Central memory CD8-positive, alpha-beta T cell (primary cell): ENCODE measurements at regions not wholly inside any gene's neighbourhood (a gene's known extent, or its start where the extent isn't known, plus 50 kb on each side); places are given as distances from the start of the nearest gene placed in this dataset.
"Not testable (repeated sequence)": the region's sequence is repeated elsewhere in the genome, so short reads cannot be mapped to it uniquely, and the experiment has no call there.

Experiments
- ATAC-seq: fragments of 150-1000 bp; cut with Tn5 transposase; replicated peaks from 2 replicates; pipeline ENCODE4 v1.10.0; 2022; ENCODE audit warnings: mild to moderate bottlenecking, moderate FRiP score, moderate number of reproducible peaks; ENCODE audit not compliant: poor library complexity, severe bottlenecking; ENCODE audit errors: extremely low read depth
- DNase-seq, 2 donors: peaks; one replicate each; pipeline ENCODE4 v3.0.0; 2021; ENCODE audit warnings: low spot score in 2 of 2
- H3K27ac Mint-ChIP-seq: one replicate; pipeline ENCODE4 v1.8.0; 2022; ENCODE audit warnings: low read depth, mild to moderate bottlenecking, moderate library complexity, mixed read lengths
- H3K27me3 Mint-ChIP-seq: one replicate; pipeline ENCODE4 v1.8.0; 2022; ENCODE audit warnings: mixed read lengths
- H3K36me3 Mint-ChIP-seq: one replicate; pipeline ENCODE4 v1.8.0; 2022; ENCODE audit warnings: mild to moderate bottlenecking, moderate library complexity, mixed read lengths; ENCODE audit not compliant: insufficient read depth
- H3K4me1 Mint-ChIP-seq: one replicate; pipeline ENCODE4 v1.8.0; 2022; ENCODE audit warnings: mixed read lengths
- H3K4me3 Mint-ChIP-seq: one replicate; pipeline ENCODE4 v1.8.0; 2022; ENCODE audit warnings: mild to moderate bottlenecking, moderate library complexity, mixed read lengths
- H3K9me3 Mint-ChIP-seq: one replicate; pipeline ENCODE4 v1.8.0; 2022; ENCODE audit warnings: mixed read lengths

DNA sequence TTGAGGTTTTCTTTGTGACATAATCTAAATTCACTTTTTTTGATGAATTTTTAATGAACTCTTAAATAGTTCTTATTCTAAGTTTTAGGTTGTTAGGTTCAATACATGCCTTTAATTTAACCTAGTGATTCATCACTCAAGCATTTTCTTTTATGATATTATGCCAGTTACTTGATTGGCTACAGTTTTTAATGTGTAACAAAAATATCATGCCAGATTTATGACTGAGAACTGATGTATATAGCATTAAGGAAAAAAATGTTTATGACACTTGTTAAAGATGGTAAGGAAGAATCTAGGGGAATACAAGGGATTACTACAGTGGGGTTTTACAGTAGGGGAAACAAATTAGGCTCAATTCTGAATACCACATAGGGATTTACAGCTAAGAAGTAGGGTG lies 103.1 kb downstream of the VGLL3 start:
- Mint-ChIP-seq H3K4me1 (no peaks in the 10 kb centered on the region), H3K36me3 (no peaks in the 10 kb centered on the region), H3K27me3 (no peaks in the 10 kb centered on the region), H3K4me3 (no peak overlapping the region), H3K9me3 (peaks cover 14% of the 10 kb centered on the region), H3K27ac (no peak overlapping the region)
- no peak for ATAC-seq
- no peak for DNase-seq

DNA sequence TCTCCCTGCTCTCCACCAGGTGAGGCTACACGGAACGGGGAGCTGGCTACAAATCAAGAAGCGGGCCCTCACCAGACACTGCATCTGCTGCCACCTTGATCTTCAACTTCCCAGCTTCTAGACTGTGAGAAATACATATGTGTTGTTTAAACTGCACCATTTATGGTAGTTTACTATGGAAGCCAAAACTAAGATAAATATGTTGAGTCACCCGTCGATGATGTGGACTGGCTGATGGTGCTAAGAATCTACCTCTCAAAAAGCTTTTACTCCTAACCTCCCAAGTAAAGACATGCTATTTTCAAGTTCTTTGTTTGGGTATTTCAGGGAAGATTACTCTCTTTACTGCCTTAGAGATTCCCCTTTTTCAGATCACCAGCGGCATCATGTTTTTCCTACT lies 110.9 kb downstream of the VGLL3 start:
- no peaks in the 10 kb centered on the region for H3K36me3 Mint-ChIP-seq
- H3K4me3 Mint-ChIP-seq, result no peak overlapping the region
- H3K27me3 Mint-ChIP-seq, result no peaks in the 10 kb centered on the region
- no peaks in the 10 kb centered on the region for H3K4me1 Mint-ChIP-seq
- ATAC-seq (no peak), DNase-seq (no peak)
- H3K27ac Mint-ChIP-seq, result no peak overlapping the region
- H3K9me3 Mint-ChIP-seq, result peaks cover 18% of the 10 kb centered on the region

- not testable (repeated sequence) for H3K36me3 Mint-ChIP-seq, H3K4me1 Mint-ChIP-seq, H3K27me3 Mint-ChIP-seq, DNase-seq, H3K4me3 Mint-ChIP-seq, H3K27ac Mint-ChIP-seq, ATAC-seq
- peaks cover 25% of the 10 kb centered on the region for H3K9me3 Mint-ChIP-seq
These were observed 114.3 kb downstream of the VGLL3 start for GRCh38 chr3:86876504-86877181.

DNA sequence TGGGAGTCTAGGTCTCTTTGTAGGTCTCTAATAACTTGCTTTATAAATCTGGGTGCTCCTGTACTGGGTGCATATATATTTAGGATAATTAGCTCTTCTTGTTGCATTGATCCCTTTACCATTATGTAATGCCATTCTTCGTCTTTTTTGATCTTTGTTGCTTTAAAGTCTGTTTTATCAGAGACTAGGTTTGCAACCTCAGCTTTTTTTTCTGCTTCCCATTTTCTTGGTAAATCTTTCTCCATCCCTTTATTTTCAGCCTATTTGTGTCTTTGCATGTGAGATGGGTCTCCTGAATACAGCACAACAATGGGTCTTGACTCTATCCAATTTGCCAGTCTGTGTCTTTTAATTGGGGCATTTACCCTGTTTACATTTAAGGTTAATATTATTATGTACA lies 116.2 kb downstream of the VGLL3 start:
- H3K4me1 Mint-ChIP-seq, H3K27ac Mint-ChIP-seq, H3K36me3 Mint-ChIP-seq, H3K4me3 Mint-ChIP-seq, ATAC-seq, DNase-seq, H3K27me3 Mint-ChIP-seq: not testable (repeated sequence)
- peaks cover 30% of the 10 kb centered on the region for H3K9me3 Mint-ChIP-seq

- DNase-seq (no peak), ATAC-seq (no peak)
These were observed 121.4 kb downstream of the VGLL3 start for GRCh38 chr3:86869566-86869965.

GRCh38 chr3:86867982-86868381 lies 123.0 kb downstream of the VGLL3 start:
- H3K4me1 Mint-ChIP-seq, result no peaks in the 10 kb centered on the region
- no peak overlapping the region for H3K4me3 Mint-ChIP-seq
- ATAC-seq (no peak), DNase-seq (no peak)
- H3K36me3 Mint-ChIP-seq, result no peaks in the 10 kb centered on the region
- H3K27me3 Mint-ChIP-seq, result no peaks in the 10 kb centered on the region
- peaks cover 11% of the 10 kb centered on the region for H3K9me3 Mint-ChIP-seq
- H3K27ac Mint-ChIP-seq, result peak overlapping the region; percentile 41

More at GRCh38 chr3:86869566-86869965, 121.4 kb downstream of the VGLL3 start:
- Mint-ChIP-seq H3K27ac (no peak overlapping the region), H3K27me3 (no peaks in the 10 kb centered on the region), H3K4me1 (no peaks in the 10 kb centered on the region), H3K36me3 (no peaks in the 10 kb centered on the region), H3K9me3 (peaks cover 22% of the 10 kb centered on the region), H3K4me3 (no peak overlapping the region)

GRCh38 chr3:86865506-86865905 lies 125.4 kb downstream of the VGLL3 start:
- DNase-seq, result no peak
- H3K27me3 Mint-ChIP-seq, result no peaks in the 10 kb centered on the region
- H3K9me3 Mint-ChIP-seq, result peaks cover 12% of the 10 kb centered on the region
- no peak overlapping the region for H3K4me3 Mint-ChIP-seq
- H3K4me1 Mint-ChIP-seq, result no peaks in the 10 kb centered on the region
- H3K36me3 Mint-ChIP-seq, result peaks cover 2% of the 10 kb centered on the region
- ATAC-seq, result no peak
- no peak overlapping the region for H3K27ac Mint-ChIP-seq

DNA sequence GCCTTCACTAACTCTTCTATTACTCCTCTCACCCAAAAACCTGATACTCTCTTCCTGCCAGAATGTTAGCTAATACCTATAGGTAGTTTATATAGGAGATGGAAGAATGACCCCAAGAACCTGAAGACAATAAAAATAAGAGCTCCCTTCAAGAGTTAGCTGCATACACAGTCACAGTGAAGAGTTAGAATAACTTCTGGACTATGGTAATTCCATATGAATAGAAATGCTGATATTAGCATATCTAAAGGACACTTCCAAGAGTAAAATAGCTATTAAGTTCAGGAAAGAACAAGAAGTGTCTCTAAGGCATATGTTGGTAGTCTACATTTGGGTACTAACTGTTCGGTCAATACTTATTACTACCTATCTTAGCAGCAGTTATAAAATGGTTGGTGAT lies 134.2 kb downstream of the VGLL3 start:
- Mint-ChIP-seq H3K27me3 (no peaks in the 10 kb centered on the region), H3K9me3 (no peaks in the 10 kb centered on the region), H3K4me1 (no peaks in the 10 kb centered on the region), H3K4me3 (no peak overlapping the region), H3K36me3 (no peaks in the 10 kb centered on the region), H3K27ac (no peak overlapping the region)
- ATAC-seq (no peak), DNase-seq (no peak)

DNA sequence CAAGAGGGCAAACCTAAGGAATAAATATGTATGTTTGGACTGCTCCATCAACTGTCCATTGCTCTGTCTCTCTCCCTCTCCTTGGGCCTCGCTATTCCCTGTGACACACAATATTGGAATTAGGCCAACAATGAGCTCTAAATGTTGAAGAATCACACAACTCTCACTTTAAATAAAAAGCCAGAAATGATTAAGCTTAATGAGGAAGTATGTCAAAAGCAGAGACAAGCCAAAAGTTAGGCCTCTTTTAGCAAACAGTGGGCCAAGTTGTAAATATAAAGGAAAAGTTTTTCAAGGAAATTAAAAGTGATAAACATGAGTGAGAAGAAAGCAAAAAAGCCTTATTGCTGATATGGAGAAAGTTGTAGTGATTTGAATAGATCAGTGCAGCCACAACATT lies 141.0 kb downstream of the VGLL3 start:
- ATAC-seq (no peak), DNase-seq (no peak)
- no peaks in the 10 kb centered on the region for H3K4me1 Mint-ChIP-seq
- peaks cover 10% of the 10 kb centered on the region for H3K9me3 Mint-ChIP-seq
- no peak overlapping the region for H3K4me3 Mint-ChIP-seq
- H3K27me3 Mint-ChIP-seq, result no peaks in the 10 kb centered on the region
- no peaks in the 10 kb centered on the region for H3K36me3 Mint-ChIP-seq
- H3K27ac Mint-ChIP-seq, result no peak overlapping the region

GRCh38 chr3:86845726-86846125 lies 145.2 kb downstream of the VGLL3 start:
- Mint-ChIP-seq H3K4me1 (no peaks in the 10 kb centered on the region), H3K27me3 (no peaks in the 10 kb centered on the region), H3K36me3 (no peaks in the 10 kb centered on the region), H3K4me3 (no peak overlapping the region), H3K9me3 (peaks cover 10% of the 10 kb centered on the region), H3K27ac (no peak overlapping the region)
- no peak for ATAC-seq
- no peak for DNase-seq

GRCh38 chr3:86838927-86839326 lies 152.0 kb downstream of the VGLL3 start:
- no peaks in the 10 kb centered on the region for H3K4me1 Mint-ChIP-seq
- no peaks in the 10 kb centered on the region for H3K27me3 Mint-ChIP-seq
- H3K27ac Mint-ChIP-seq, result no peak overlapping the region
- ATAC-seq, result no peak
- H3K9me3 Mint-ChIP-seq, result peaks cover 20% of the 10 kb centered on the region
- no peak overlapping the region for H3K4me3 Mint-ChIP-seq
- no peaks in the 10 kb centered on the region for H3K36me3 Mint-ChIP-seq
- no peak for DNase-seq

DNA sequence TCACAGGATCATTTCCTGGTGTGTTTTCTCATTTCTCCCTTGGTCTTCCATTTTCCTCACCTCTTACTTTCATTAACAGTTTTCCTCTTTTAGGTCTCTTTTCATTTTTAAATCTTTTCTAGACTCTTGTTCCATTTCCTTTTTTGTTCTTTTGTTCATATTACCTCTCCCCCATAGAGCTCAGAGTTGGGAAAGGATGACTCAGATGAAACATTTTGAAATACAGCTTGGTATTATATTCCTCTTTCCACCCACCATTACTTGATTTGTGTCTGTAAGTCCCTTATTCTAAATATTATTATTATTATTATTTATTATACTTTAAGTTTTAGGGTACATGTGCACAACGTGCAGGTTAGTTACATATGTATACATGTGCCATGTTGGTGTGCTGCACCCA lies 153.1 kb downstream of the VGLL3 start:
- H3K4me3 Mint-ChIP-seq, result no peak overlapping the region
- H3K27me3 Mint-ChIP-seq, result no peaks in the 10 kb centered on the region
- no peaks in the 10 kb centered on the region for H3K36me3 Mint-ChIP-seq
- H3K4me1 Mint-ChIP-seq, result no peaks in the 10 kb centered on the region
- no peak for DNase-seq
- no peak overlapping the region for H3K27ac Mint-ChIP-seq
- ATAC-seq, result no peak
- H3K9me3 Mint-ChIP-seq, result peaks cover 20% of the 10 kb centered on the region

GRCh38 chr3:86830566-86830965 lies 160.4 kb downstream of the VGLL3 start:
- Mint-ChIP-seq H3K4me3 (no peak overlapping the region), H3K27ac (no peak overlapping the region), H3K4me1 (no peaks in the 10 kb centered on the region), H3K9me3 (peaks cover 35% of the 10 kb centered on the region), H3K27me3 (no peaks in the 10 kb centered on the region), H3K36me3 (peaks cover 2% of the 10 kb centered on the region)
- DNase-seq, result no peak
- no peak for ATAC-seq
